ENCODE measurements at regions not wholly inside any gene's neighbourhood (a gene's known extent, or its start where the extent isn't known, plus 50 kb on each side); places are given as distances from the start of the nearest gene placed in this dataset.

DNA sequence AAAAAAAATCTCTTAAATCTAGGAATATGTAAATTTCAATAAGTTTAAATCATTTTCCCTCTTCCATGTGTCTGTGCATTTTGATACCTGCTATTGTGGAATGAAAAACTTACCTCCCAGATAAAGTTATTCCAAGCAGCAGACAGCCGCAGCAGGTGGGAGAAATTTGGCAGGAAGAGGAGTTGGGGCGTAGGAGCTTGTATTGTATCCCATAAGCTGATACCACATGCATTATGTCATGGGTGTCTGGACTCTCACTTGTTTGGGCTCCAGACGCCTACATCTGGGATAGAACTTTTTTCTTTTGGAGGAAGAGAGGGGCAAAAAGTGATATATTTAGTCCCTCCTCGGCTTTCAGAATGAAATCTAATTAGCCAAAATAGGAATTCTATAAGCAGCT is 59.3 kb upstream of the TCF4 start:
- Histone ChIP-seq H2BK5ac (ENCODE audit: low read depth, low read length) (no peak overlapping the region), H3K79me1 (ENCODE audit: low read depth, low read length) (no peaks in the 10 kb centered on the region), H3K27me3 (replicated peaks in 1 of 4; ENCODE audit: control insufficient read depth in 3 of 4, extremely low read depth in 1 of 4, insufficient read depth in 3 of 4, low read length in 3 of 4) (no peaks in the 10 kb centered on the region), H2AK5ac (ENCODE audit: low read depth, low read length) (no peak overlapping the region), H3K9me3 (ENCODE audit: insufficient read depth in 2 of 2, low read depth in 1 of 2, low read length in 1 of 2) (no peaks in the 10 kb centered on the region), H3K4me2 (ENCODE audit: insufficient read depth in 1 of 2, low read depth in 2 of 2, low read length in 2 of 2) (no peak overlapping the region), H4K5ac (ENCODE audit: insufficient read length, low read depth, low read length) (no peak overlapping the region), H2AFZ (ENCODE audit: low read length) (no peak overlapping the region), H3K36me3 (ENCODE audit: control insufficient read depth in 2 of 4, insufficient read depth in 4 of 4, low read length in 3 of 4) (no peaks in the 10 kb centered on the region), H3K23ac (ENCODE audit: insufficient read length) (no peak overlapping the region), H3K9ac (replicated peaks in 1 of 4; ENCODE audit: extremely low read depth in 1 of 4, low read depth in 3 of 4, low read length in 3 of 4) (no peak overlapping the region), H3K23me2 (ENCODE audit: low read depth, low read length) (no peaks in the 10 kb centered on the region), H2BK20ac (ENCODE audit: low read length) (no peak overlapping the region), H4K20me1 (replicated peaks in 1 of 2; ENCODE audit: control insufficient read depth in 1 of 2, insufficient read depth in 2 of 2, low read length in 2 of 2) (no peaks in the 10 kb centered on the region), H3K14ac (ENCODE audit: insufficient read length) (no peak overlapping the region), H4K8ac (ENCODE audit: extremely low read depth, insufficient read depth, low read length) (no peak overlapping the region), H3K4ac (replicated peaks; ENCODE audit: insufficient read length, low read depth, low read length) (no peak overlapping the region), H3K18ac (ENCODE audit: extremely low read depth, low read length) (no peak overlapping the region), H3K79me2 (ENCODE audit: control insufficient read depth in 1 of 2, insufficient read depth in 2 of 2, low read length in 2 of 2) (no peaks in the 10 kb centered on the region), H3K4me3 (ENCODE audit: extremely low read depth in 1 of 4, insufficient read depth in 2 of 4, low read depth in 3 of 4, low read length in 4 of 4) (no peak overlapping the region), H2BK120ac (replicated peaks; ENCODE audit: low read depth, low read length) (no peak overlapping the region), H2BK15ac (ENCODE audit: low read length) (no peak overlapping the region), H3K56ac (replicated peaks; ENCODE audit: insufficient read length, low read depth, low read length) (no peak overlapping the region), H2BK12ac (ENCODE audit: low read depth, low read length) (no peak overlapping the region), H4K91ac (replicated peaks; ENCODE audit: insufficient read length, low read length) (no peak overlapping the region), H3K4me1 (replicated peaks in 1 of 4; ENCODE audit: control insufficient read depth in 3 of 4, insufficient read depth in 4 of 4, low read length in 3 of 4) (no peaks in the 10 kb centered on the region), H3K27ac (ENCODE audit: low read depth, low read length) (no peak overlapping the region)
- DNase-seq (ENCODE audit: low read depth in 1 of 2, low spot score in 2 of 2) (no peak), FAIRE-seq (no peak)
- POLR2A ChIA-PET (ENCODE audit: partially characterized antibody), result no interaction called here
- no peak for TF ChIP-seq CHD1 (IDR thresholded peaks at IDR 0.05; ENCODE audit: low read depth, low read length)
- no peak for TF ChIP-seq HDAC6 (IDR thresholded peaks at IDR 0.05; ENCODE audit: low read depth, low read length)
- no peak for TF ChIP-seq NRF1 (IDR thresholded peaks at IDR 0.05; ENCODE audit: low read depth, low read length)
- 89% methylated on average over 4 of the region's 4 CpGs; no CpG with 5 or more reads in 1 of the 2 experiments for WGBS, 2 experiments (ENCODE audit: extremely low coverage in 1 of 2, insufficient coverage in 1 of 2, insufficient read length in 1 of 2, insufficient replicate concordance in 2 of 2, low coverage in 1 of 2, low lambda C conversion rate in 2 of 2, missing lambda C conversion rate in 1 of 2)
- CTCF ChIA-PET (ENCODE audit: partially characterized antibody), result no interaction called here

Measured in H1 (cell line).